Neuronal stem cell (in vitro differentiated cells): ENCODE measurements at regions not wholly inside any gene's neighbourhood (a gene's known extent, or its start where the extent isn't known, plus 50 kb on each side); places are given as distances from the start of the nearest gene placed in this dataset.

Experiments used
- DNase-seq: peaks from one replicate; pipeline ENCODE4 v3.0.0-alpha.2; 2013; ENCODE audit warnings: low spot score
- H2AFZ ChIP-seq: one replicate; pipeline ENCODE4 v1.6.1; 2013; ENCODE audit warnings: mild to moderate bottlenecking, low read length, inconsistent platforms
- H2AK5ac ChIP-seq: 2 replicates; pipeline ENCODE4 v1.6.1; 2013; ENCODE audit warnings: low read depth, mild to moderate bottlenecking, inconsistent platforms, low read length, moderate library complexity, mixed read lengths
- H2BK120ac ChIP-seq: 2 replicates; pipeline ENCODE4 v1.6.1; 2013; ENCODE audit warnings: low read depth, mild to moderate bottlenecking, inconsistent platforms, low read length, moderate library complexity, mixed read lengths
- H2BK12ac ChIP-seq: one replicate; pipeline ENCODE4 v1.6.1; 2013; ENCODE audit warnings: low read length, inconsistent platforms
- H2BK15ac ChIP-seq: 2 replicates; pipeline ENCODE4 v1.6.1; 2013; ENCODE audit warnings: mild to moderate bottlenecking, low read length, inconsistent platforms, mixed read lengths
- H2BK5ac ChIP-seq: one replicate; pipeline ENCODE4 v1.6.1; 2013; ENCODE audit warnings: inconsistent platforms, mild to moderate bottlenecking, low read length, moderate library complexity
- H3K14ac ChIP-seq: one replicate; pipeline ENCODE4 v1.6.1; 2013; ENCODE audit warnings: low read length, inconsistent platforms
- H3K18ac ChIP-seq: 2 replicates; pipeline ENCODE4 v1.6.1; 2013; ENCODE audit warnings: low read length, inconsistent platforms
- H3K23ac ChIP-seq: 2 replicates; pipeline ENCODE4 v1.6.1; 2013; ENCODE audit warnings: low read depth, mild to moderate bottlenecking, mixed read lengths, low read length, inconsistent platforms; ENCODE audit not compliant: poor library complexity
- H3K27ac ChIP-seq: replicated peaks from 3 replicates; pipeline ENCODE4 v1.5.1; 2013; ENCODE audit warnings: low read length, inconsistent platforms
- H3K27me3 ChIP-seq, 3 experiments: 2 replicates each; pipeline ENCODE4 v1.6.1; 2013; ENCODE audit warnings: low read length in 3 of 3, mild to moderate bottlenecking in 2 of 3, inconsistent platforms in 1 of 3, low read depth in 1 of 3, mixed read lengths in 1 of 3, moderate library complexity in 1 of 3; ENCODE audit not compliant: control insufficient read depth in 3 of 3, insufficient read depth in 3 of 3
- H3K36me3 ChIP-seq, 2 donors: replicated peaks in 1 of 2; 2 replicates each; pipeline ENCODE4 v1.6.1; 2013; ENCODE audit warnings: low read length in 2 of 2; ENCODE audit not compliant: control insufficient read depth in 2 of 2, insufficient read depth in 2 of 2
- H3K4ac ChIP-seq: 2 replicates; pipeline ENCODE4 v1.6.1; 2013; ENCODE audit warnings: inconsistent platforms, mild to moderate bottlenecking, low read length, moderate library complexity
- H3K4me1 ChIP-seq, 2 donors: 1 replicate in 1 of 2; 2 replicates in 1 of 2; pipeline ENCODE4 v1.6.1; 2013; ENCODE audit warnings: low read length in 2 of 2, low read depth in 1 of 2; ENCODE audit not compliant: control insufficient read depth in 2 of 2, insufficient read depth in 1 of 2
- H3K4me2 ChIP-seq: one replicate; pipeline ENCODE4 v1.6.1; 2013; ENCODE audit warnings: mild to moderate bottlenecking, low read length, inconsistent platforms; ENCODE audit not compliant: insufficient read depth, poor library complexity, severe bottlenecking
- H3K4me3 ChIP-seq, 2 donors: 2 replicates each; pipeline ENCODE4 v1.5.1; 2013; ENCODE audit warnings: low read length in 2 of 2, mild to moderate bottlenecking in 2 of 2, inconsistent platforms in 1 of 2, moderate library complexity in 1 of 2
- H3K79me1 ChIP-seq: one replicate; pipeline ENCODE4 v1.6.1; 2013; ENCODE audit warnings: low read depth, mild to moderate bottlenecking, inconsistent platforms, low read length, moderate library complexity
- H3K9ac ChIP-seq: one replicate; pipeline ENCODE4 v1.6.1; 2013; ENCODE audit warnings: mild to moderate bottlenecking, low read depth, low read length, inconsistent platforms; ENCODE audit not compliant: poor library complexity
- H3K9me3 ChIP-seq, 2 donors: replicated peaks in 1 of 2; 2 replicates each; pipeline versions ENCODE3 to v1.6.1; 2013; ENCODE audit warnings: low read length in 2 of 2, mild to moderate bottlenecking in 2 of 2, inconsistent platforms in 1 of 2, low read depth in 1 of 2, mixed read lengths in 1 of 2, moderate library complexity in 1 of 2; ENCODE audit not compliant: control insufficient read depth in 2 of 2, insufficient read depth in 1 of 2
- H4K8ac ChIP-seq: one replicate; pipeline ENCODE4 v1.6.1; 2013; ENCODE audit warnings: low read depth, mild to moderate bottlenecking, inconsistent platforms, low read length, moderate library complexity
- H4K91ac ChIP-seq: one replicate; pipeline ENCODE4 v1.6.1; 2013; ENCODE audit warnings: low read length, low read depth, mild to moderate bottlenecking, inconsistent platforms; ENCODE audit not compliant: poor library complexity
- WGBS, 2 donors: extraction: QIAGEN DNeasy Blood & Tissue Kit; methylation state at CpG; one replicate each; pipeline ENCODE4 v1.1.7; 2013; ENCODE audit warnings: missing lambda C conversion rate in 2 of 2, mixed read lengths in 1 of 2; ENCODE audit not compliant: insufficient read length in 2 of 2, insufficient replicate concordance in 1 of 2; ENCODE audit errors: extremely low coverage in 2 of 2; 5-methylcytosine and 5-hydroxymethylcytosine counted together

DNA sequence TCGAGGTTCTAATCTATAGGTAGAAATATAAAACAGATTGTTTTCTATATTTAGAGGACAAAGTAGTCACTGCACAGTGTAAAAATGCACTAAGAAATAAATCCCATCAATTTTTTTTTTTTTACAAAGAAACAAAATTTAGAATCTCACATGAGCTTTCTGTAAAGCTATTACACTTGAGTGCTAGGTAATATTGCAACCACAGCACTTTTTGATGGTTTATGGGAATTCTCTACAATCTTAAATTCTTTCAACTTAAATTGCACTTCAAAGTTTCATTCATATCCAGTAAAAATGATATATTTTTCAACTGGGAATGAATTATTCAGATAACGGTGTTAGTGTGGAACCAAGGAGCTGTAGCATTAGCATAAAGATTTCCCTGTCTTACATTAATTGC, 1035.4 kb downstream of the SQOR start:
- Histone ChIP-seq H4K8ac (no peak overlapping the region), H2BK15ac (no peak overlapping the region), H3K9ac (no peak overlapping the region), H2BK5ac (no peak overlapping the region), H3K18ac (no peak overlapping the region), H3K27me3 (no peaks in the 10 kb centered on the region), H3K9me3 (no peaks in the 10 kb centered on the region), H3K4me3 (no peak overlapping the region), H3K14ac (no peak overlapping the region), H3K23ac (no peak overlapping the region), H4K91ac (no peak overlapping the region), H2AFZ (no peak overlapping the region), H3K4ac (no peak overlapping the region), H3K27ac (no peak overlapping the region), H2BK12ac (no peak overlapping the region), H3K4me2 (no peak overlapping the region), H2AK5ac (no peak overlapping the region), H2BK120ac (no peak overlapping the region), H3K79me1 (no peaks in the 10 kb centered on the region), H3K4me1 (no peaks in the 10 kb centered on the region), H3K36me3 (no peaks in the 10 kb centered on the region)
- no peak for DNase-seq
- no CpG with 5 or more reads among the region's 2 CpGs for WGBS, 2 donors

DNA sequence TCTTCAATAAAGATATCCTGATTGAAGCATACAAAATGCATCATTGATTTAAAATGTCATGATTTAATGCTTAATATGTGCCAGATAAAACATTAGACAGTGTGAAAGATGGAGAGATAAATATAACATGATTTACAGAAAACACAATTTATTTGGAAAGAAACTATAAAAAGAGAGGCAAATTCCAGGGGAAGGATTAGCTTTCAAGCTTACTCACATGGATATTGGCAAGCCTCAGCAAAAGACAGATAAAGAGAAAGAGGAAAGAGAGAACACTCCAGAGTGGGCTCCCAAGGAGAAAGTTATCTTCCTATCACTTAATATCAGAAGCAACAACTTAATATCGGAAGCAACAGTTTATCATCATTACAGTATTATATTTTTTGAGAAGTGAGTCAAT, 1036.5 kb downstream of the SQOR start:
- no peak overlapping the region for H2AK5ac ChIP-seq
- no peaks in the 10 kb centered on the region for H3K9me3 ChIP-seq
- H3K27ac ChIP-seq, result no peak overlapping the region
- no peak overlapping the region for H3K18ac ChIP-seq
- no peak overlapping the region for H4K8ac ChIP-seq
- DNase-seq, result no peak
- no peak overlapping the region for H3K14ac ChIP-seq
- H2BK120ac ChIP-seq, result no peak overlapping the region
- no peak overlapping the region for H2BK5ac ChIP-seq
- no peak overlapping the region for H2BK12ac ChIP-seq
- no CpG with 5 or more reads among the region's 1 CpG for WGBS, 2 donors
- H3K79me1 ChIP-seq, result no peaks in the 10 kb centered on the region
- H4K91ac ChIP-seq, result no peak overlapping the region
- no peak overlapping the region for H3K9ac ChIP-seq
- H2AFZ ChIP-seq, result no peak overlapping the region
- H3K4ac ChIP-seq, result no peak overlapping the region
- H2BK15ac ChIP-seq, result no peak overlapping the region
- H3K27me3 ChIP-seq, result no peaks in the 10 kb centered on the region
- no peaks in the 10 kb centered on the region for H3K36me3 ChIP-seq
- H3K4me1 ChIP-seq, result no peaks in the 10 kb centered on the region
- no peak overlapping the region for H3K4me2 ChIP-seq
- H3K4me3 ChIP-seq, result no peak overlapping the region
- H3K23ac ChIP-seq, result no peak overlapping the region

DNA sequence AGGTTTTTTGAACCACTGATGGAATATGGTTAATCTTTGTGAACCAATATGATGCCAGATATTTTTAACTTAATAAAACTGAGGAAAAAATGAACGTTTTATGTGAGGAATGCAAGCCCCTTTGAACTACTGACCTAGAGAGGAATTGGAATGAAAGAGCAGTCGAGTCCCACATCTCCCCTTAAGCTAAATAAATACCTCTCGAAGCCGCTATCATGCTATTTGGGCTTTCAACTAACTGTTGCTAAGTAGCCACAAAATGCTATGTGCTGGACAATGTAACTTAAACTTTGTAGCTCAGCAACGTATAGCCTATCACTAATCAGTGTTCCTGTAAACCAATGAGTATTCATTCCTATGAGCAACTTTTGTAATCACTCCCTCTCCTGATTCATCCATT, 1037.2 kb downstream of the SQOR start:
- Histone ChIP-seq H3K27ac (no peak overlapping the region), H3K14ac (no peak overlapping the region), H2AFZ (no peak overlapping the region), H2BK12ac (no peak overlapping the region), H2AK5ac (no peak overlapping the region), H3K18ac (no peak overlapping the region), H4K91ac (no peak overlapping the region), H2BK5ac (no peak overlapping the region), H3K4me3 (no peak overlapping the region), H4K8ac (no peak overlapping the region), H2BK15ac (no peak overlapping the region), H3K4me2 (no peak overlapping the region), H3K9ac (no peak overlapping the region), H3K9me3 (no peaks in the 10 kb centered on the region), H2BK120ac (no peak overlapping the region), H3K4ac (no peak overlapping the region), H3K27me3 (no peaks in the 10 kb centered on the region), H3K36me3 (no peaks in the 10 kb centered on the region), H3K79me1 (no peaks in the 10 kb centered on the region), H3K23ac (no peak overlapping the region), H3K4me1 (no peaks in the 10 kb centered on the region)
- WGBS, 2 donors, result no CpG with 5 or more reads among the region's 5 CpGs
- DNase-seq, result no peak

DNA sequence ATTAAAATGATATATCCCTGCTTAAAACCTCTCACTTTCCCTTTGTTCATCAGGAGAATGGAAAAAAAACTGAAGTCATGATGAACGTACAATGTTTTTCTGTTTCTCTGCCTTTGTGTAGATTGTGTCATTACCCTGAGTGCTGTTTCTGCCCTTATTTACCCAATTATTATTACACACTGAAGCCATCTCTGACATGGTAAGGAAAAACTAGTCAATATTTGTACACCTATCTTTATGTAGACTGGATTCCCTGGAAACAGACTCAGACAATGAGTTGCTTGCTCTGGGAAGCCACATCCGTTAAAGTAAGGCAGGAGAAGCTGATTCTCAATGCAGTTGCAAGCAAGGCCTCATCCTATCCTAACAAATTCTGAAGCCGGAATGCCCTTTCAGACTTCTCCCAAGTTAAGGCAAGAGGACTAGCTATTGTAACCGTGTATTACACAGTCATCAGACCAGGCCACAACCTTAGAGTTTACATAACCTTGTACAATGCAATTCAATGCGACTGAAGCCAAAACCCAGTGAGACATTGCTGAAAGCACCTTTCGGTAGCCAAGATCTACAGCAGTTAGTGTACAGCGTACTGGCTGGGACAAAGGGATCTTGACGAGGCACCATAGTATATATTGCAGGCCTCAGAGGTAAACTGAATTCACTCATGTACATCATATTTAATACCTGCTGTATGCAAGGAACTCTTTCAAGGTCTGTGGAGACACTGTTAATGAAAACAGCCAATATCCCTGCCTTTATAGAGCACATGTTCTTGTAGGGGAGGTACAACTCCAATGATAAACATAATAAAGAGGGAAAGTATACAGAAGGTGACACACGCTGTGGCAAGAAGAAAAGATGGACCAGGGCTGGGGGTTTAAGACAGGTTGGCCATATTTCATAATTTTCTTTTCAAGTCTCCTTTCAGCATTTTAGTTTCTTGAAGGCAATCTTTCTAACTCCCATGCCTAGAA, 1040.8 kb upstream of the SEMA6D start:
- Histone ChIP-seq H3K79me1 (no peaks in the 10 kb centered on the region), H3K4me3 (no peak overlapping the region), H3K9ac (no peak overlapping the region), H3K18ac (no peak overlapping the region), H2AFZ (no peak overlapping the region), H3K23ac (no peak overlapping the region), H2BK120ac (no peak overlapping the region), H2BK12ac (no peak overlapping the region), H3K4me1 (no peaks in the 10 kb centered on the region), H3K27ac (no peak overlapping the region), H3K14ac (no peak overlapping the region), H2BK15ac (no peak overlapping the region), H3K4me2 (no peak overlapping the region), H3K36me3 (no peaks in the 10 kb centered on the region), H3K9me3 (no peaks in the 10 kb centered on the region), H4K91ac (no peak overlapping the region), H3K27me3 (no peaks in the 10 kb centered on the region), H4K8ac (no peak overlapping the region), H2AK5ac (no peak overlapping the region), H3K4ac (no peak overlapping the region), H2BK5ac (no peak overlapping the region)
- no CpG with 5 or more reads among the region's 9 CpGs for WGBS, 2 donors
- DNase-seq, result no peak
